Prostate gland (tissue), 2 donors: ENCODE measurements at regions not wholly inside any gene's neighbourhood (a gene's known extent, or its start where the extent isn't known, plus 50 kb on each side); places are given as distances from the start of the nearest gene placed in this dataset.

Experiments
- CTCF ChIP-seq, 4 experiments: fragments of 200-600 bp in 2 of 4; fragments of 450-650 bp in 2 of 4; sonication (generic) in 2 of 4; IDR thresholded peaks; 1 replicate in 3 of 4; 2 replicates in 1 of 4; pipeline ENCODE4 v1.5.1; 2016 to 2019; ENCODE audit warnings: antibody characterized with exemption in 4 of 4, mild to moderate bottlenecking in 2 of 4, moderate library complexity in 2 of 4
- POLR2A ChIP-seq: fragments of 450-650 bp; IDR thresholded peaks from one replicate; pipeline ENCODE4 v1.6.1; 2016; ENCODE audit warnings: antibody characterized with exemption, mild to moderate bottlenecking
- POLR2AphosphoS5 ChIP-seq: sonication (generic); formaldehyde crosslinking; IDR thresholded peaks from one replicate; pipeline ENCODE4 v1.6.1; 2017; ENCODE audit warnings: antibody characterized with exemption

- TF ChIP-seq CTCF (IDR thresholded peaks at IDR 0.05): no peak
- no peak for TF ChIP-seq POLR2AphosphoS5
- TF ChIP-seq POLR2A: no peak
Measured at GRCh38 chr2:12847694-12848575, 131.2 kb downstream of the TRIB2 start.
